ENCODE measurements at regions not wholly inside any gene's neighbourhood (a gene's known extent, or its start where the extent isn't known, plus 50 kb on each side); places are given as distances from the start of the nearest gene placed in this dataset.

DNA sequence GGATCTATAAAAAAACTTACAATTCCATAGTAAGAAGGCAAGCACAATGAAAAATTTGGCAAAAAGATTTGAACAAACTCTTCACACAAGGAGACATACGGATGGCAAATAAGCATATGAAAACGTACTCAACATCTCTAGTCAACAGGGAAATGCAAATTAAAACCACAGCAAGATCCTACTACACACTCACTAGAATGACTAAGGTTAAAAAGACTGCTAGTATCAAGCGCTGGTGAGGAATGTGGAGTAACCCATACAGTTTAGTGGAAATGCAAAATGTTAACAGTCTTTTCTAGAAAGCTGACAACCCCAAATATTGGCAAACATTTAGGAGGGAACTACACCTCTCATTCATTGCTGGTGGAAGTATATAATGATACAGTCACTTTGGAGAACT lies 175.9 kb upstream of the SGK1 start:
- TF ChIP-seq EZH2phosphoT487 (IDR thresholded peaks at IDR 0.05; ENCODE audit: insufficient read depth, low read depth) (no peak), EZH2 (IDR thresholded peaks at IDR 0.05; ENCODE audit: insufficient read depth, poor library complexity, severe bottlenecking) (no peak)
